ENCODE measurements at regions not wholly inside any gene's neighbourhood (a gene's known extent, or its start where the extent isn't known, plus 50 kb on each side); places are given as distances from the start of the nearest gene placed in this dataset.
"Not testable (repeated sequence)": the region's sequence is repeated elsewhere in the genome, so short reads cannot be mapped to it uniquely, and the experiment has no call there.

DNA sequence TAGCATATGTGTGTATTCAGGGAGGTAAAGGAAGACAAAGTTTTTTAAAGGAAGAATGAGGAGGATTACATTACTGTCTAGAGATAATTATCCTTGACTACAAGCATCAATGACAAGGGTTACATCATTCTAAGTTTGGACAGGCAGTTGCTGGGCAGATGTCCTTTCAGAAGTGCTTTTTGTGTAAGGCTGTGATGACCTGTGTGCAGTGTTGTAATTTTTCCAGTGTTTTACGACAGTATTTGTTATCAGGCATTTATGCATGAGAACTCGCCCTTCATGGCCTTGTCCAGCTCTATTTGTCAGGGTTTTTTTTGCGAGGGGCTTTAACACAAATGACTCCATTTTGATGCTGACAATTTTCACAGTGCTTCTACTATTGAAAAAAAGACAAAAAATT is 658.3 kb upstream of the NXPH2 start:
- H3K27me3 ChIP-seq: no peaks in the 10 kb centered on the region
- intact Hi-C loops (cut with DNase I): no loop called here
- no peak overlapping the region for H3K4me3 ChIP-seq
- no peak for TF ChIP-seq CTCF (IDR thresholded peaks at IDR 0.05)
- ATAC-seq: no peak
- no peaks in the 10 kb centered on the region for H3K9me3 ChIP-seq
- WGBS, 2 donors: 67 to 77% methylated on average over 3 of the region's 3 CpGs
- DNase-seq: no peak
- H3K27ac ChIP-seq: no peak overlapping the region
- no peaks in the 10 kb centered on the region for H3K36me3 ChIP-seq
- no peaks in the 10 kb centered on the region for H3K4me1 ChIP-seq

DNA sequence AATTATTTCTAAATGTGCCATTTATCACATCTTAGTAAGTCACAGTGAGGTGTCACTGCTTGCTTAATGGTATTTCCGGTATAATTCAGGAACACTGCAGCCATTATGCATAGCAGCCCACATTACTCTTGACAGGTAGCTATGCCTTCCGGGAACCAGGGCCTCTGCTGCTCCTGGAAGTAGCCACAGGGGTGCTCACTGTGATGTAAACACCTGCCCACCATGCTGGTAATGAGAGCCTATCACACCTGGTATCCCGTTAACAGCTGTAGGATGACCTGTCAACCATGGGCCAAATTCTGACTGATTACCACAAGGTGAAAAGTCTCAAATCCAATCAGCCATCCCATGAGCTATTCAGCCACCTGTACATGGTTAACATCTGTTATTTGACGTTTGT is 647.0 kb upstream of the NXPH2 start:
- DNase-seq (no peak), ATAC-seq (no peak)
- Histone ChIP-seq H3K4me1 (no peaks in the 10 kb centered on the region), H3K27ac (no peak overlapping the region), H3K27me3 (no peaks in the 10 kb centered on the region), H3K36me3 (no peaks in the 10 kb centered on the region), H3K9me3 (peaks cover 0 to 22% (median 0%) of the 10 kb centered on the region in 11 donors), H3K4me3 (no peak overlapping the region)
- no peak for TF ChIP-seq CTCF (IDR thresholded peaks at IDR 0.05)
- WGBS, 2 donors: 79 to 80% methylated on average over 4 of the region's 4 CpGs
- intact Hi-C loops (cut with DNase I): no loop called here

DNA sequence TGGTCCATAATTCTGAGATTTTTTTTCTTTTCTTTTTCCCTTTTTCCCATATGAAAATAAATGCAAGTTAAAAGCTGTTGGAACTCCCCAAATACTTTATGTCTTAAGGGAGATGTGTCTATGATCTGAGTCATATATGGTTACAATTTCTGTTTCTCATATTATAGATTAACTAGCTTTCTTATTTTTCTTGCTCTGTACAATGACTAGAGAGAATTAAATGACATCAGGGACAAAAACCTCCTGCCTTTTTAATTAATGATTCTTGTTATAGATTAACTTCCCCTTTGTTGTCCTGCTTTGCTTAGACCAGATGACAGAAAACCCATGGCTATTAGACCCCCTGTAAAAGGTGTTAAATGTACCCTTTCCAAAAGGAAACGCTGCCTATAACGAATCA is 643.9 kb upstream of the NXPH2 start:
- Histone ChIP-seq H3K4me3 (no peak overlapping the region), H3K9me3 (peaks cover 0 to 28% (median 0%) of the 10 kb centered on the region in 11 donors), H3K27ac (no peak overlapping the region), H3K27me3 (no peaks in the 10 kb centered on the region), H3K36me3 (no peaks in the 10 kb centered on the region), H3K4me1 (no peaks in the 10 kb centered on the region)
- no peak for DNase-seq
- no peak for ATAC-seq
- no peak for TF ChIP-seq CTCF (IDR thresholded peaks at IDR 0.05)
- WGBS, 2 donors: 57 to 59% methylated on average over 2 of the region's 2 CpGs
- intact Hi-C loops (cut with DNase I): no loop called here

DNA sequence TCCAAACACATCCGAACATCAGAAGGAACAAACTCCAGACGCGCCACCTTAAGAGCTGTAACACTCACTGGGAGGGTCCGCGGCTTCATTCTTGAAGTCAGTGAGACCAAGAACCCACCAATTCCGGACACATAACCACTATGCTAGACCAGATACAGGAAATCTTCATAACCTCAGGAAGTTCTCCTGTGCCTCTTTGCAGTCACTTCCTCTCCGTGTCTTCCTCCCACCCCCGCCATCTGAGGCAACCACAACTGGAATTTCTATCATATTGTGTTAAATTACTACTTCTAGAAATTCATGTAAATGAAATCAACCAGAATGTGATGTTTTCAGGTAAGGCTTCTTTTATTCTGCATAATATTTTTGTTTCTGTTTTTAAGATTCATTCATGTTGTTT is 631.0 kb upstream of the NXPH2 start:
- DNase-seq: no peak
- Histone ChIP-seq H3K4me1 (no peaks in the 10 kb centered on the region), H3K4me3 (no peak overlapping the region), H3K27ac (no peak overlapping the region), H3K36me3 (no peaks in the 10 kb centered on the region), H3K9me3 (peaks cover 0 to 31% (median 8%) of the 10 kb centered on the region in 11 donors), H3K27me3 (no peaks in the 10 kb centered on the region)
- intact Hi-C loops (cut with DNase I): no loop called here
- no peak for ATAC-seq
- 87 to 90% methylated on average over 8 of the region's 8 CpGs for WGBS, 2 donors
- TF ChIP-seq CTCF (IDR thresholded peaks at IDR 0.05): no peak

- DNase-seq; H3K36me3 ChIP-seq; intact Hi-C loops (cut with DNase I); H3K4me1 ChIP-seq; H3K4me3 ChIP-seq; H3K27ac ChIP-seq; H3K27me3 ChIP-seq; ATAC-seq: not testable (repeated sequence)
- peaks cover 0 to 26% (median 8%) of the 10 kb centered on the region in 11 donors for H3K9me3 ChIP-seq
- 85 to 88% methylated on average over 15 of the region's 15 CpGs for WGBS, 2 donors
Observed at GRCh38 chr2:139410833-139411174, 630.6 kb upstream of the NXPH2 start.

GRCh38 chr2:139410147-139410832 is 630.1 kb upstream of the NXPH2 start:
- intact Hi-C loops (cut with DNase I); H3K27ac ChIP-seq; H3K27me3 ChIP-seq; H3K36me3 ChIP-seq; H3K4me3 ChIP-seq; H3K4me1 ChIP-seq; ATAC-seq; DNase-seq: not testable (repeated sequence)
- H3K9me3 ChIP-seq: peaks cover 0 to 21% (median 4%) of the 10 kb centered on the region in 11 donors
- WGBS, 2 donors: 93 to 95% methylated on average over 38 to 45 of the region's 45 CpGs
